Osteocyte (in vitro differentiated cells): ENCODE measurements at regions not wholly inside any gene's neighbourhood (a gene's known extent, or its start where the extent isn't known, plus 50 kb on each side); places are given as distances from the start of the nearest gene placed in this dataset.

Source experiments
- DNase-seq: peaks from one replicate; pipeline ENCODE4 v3.0.0; 2021; ENCODE audit warnings: mixed read lengths; ENCODE audit not compliant: unreplicated experiment; ENCODE audit errors: extremely low spot score
- H3K27ac Mint-ChIP-seq: one replicate; pipeline ENCODE4 v1.8.0; 2021; ENCODE audit warnings: mild to moderate bottlenecking, mixed read lengths; ENCODE audit not compliant: unreplicated experiment
- H3K27me3 Mint-ChIP-seq: one replicate; pipeline ENCODE4 v1.8.0; 2021; ENCODE audit warnings: mixed read lengths; ENCODE audit not compliant: unreplicated experiment
- H3K36me3 Mint-ChIP-seq: one replicate; pipeline ENCODE4 v1.8.0; 2021; ENCODE audit warnings: mixed read lengths; ENCODE audit not compliant: unreplicated experiment
- H3K4me1 Mint-ChIP-seq: one replicate; pipeline ENCODE4 v1.8.0; 2021; ENCODE audit warnings: mixed read lengths; ENCODE audit not compliant: unreplicated experiment
- H3K4me3 Mint-ChIP-seq: one replicate; pipeline ENCODE4 v1.8.0; 2021; ENCODE audit warnings: mild to moderate bottlenecking, moderate library complexity, mixed read lengths; ENCODE audit not compliant: unreplicated experiment
- H3K9me3 Mint-ChIP-seq: one replicate; pipeline ENCODE4 v1.8.0; 2021; ENCODE audit warnings: mixed read lengths; ENCODE audit not compliant: unreplicated experiment
- CTCF ChIP-seq: fragments of 200-600 bp; sonication (generic); IDR thresholded peaks from 2 replicates; pipeline ENCODE4 v1.5.0; 2021; ENCODE audit warnings: antibody characterized with exemption, mild to moderate bottlenecking, moderate library complexity

GRCh38 chr6:81984599-81984998 is 232.1 kb upstream of the TENT5A start:
- Mint-ChIP-seq H3K36me3 (peaks cover 11% of the 10 kb centered on the region), H3K27ac (no peak overlapping the region), H3K4me3 (no peak overlapping the region), H3K9me3 (peaks cover 17% of the 10 kb centered on the region), H3K27me3 (no peaks in the 10 kb centered on the region), H3K4me1 (peaks cover 32% of the 10 kb centered on the region)
- DNase-seq, result no peak
- TF ChIP-seq CTCF, result no peak

GRCh38 chr6:81981812-81982211 is 229.3 kb upstream of the TENT5A start:
- peak overlapping the region; percentile 51 for H3K27ac Mint-ChIP-seq
- H3K4me3 Mint-ChIP-seq, result no peak overlapping the region
- H3K27me3 Mint-ChIP-seq, result no peaks in the 10 kb centered on the region
- peaks cover 15% of the 10 kb centered on the region for H3K36me3 Mint-ChIP-seq
- TF ChIP-seq CTCF, result no peak
- H3K9me3 Mint-ChIP-seq, result peaks cover 26% of the 10 kb centered on the region
- H3K4me1 Mint-ChIP-seq, result peaks cover 32% of the 10 kb centered on the region
- no peak for DNase-seq

GRCh38 chr6:81979767-81980166 is 227.3 kb upstream of the TENT5A start:
- no peak for TF ChIP-seq CTCF
- no peaks in the 10 kb centered on the region for H3K27me3 Mint-ChIP-seq
- H3K9me3 Mint-ChIP-seq, result peaks cover 43% of the 10 kb centered on the region
- H3K4me3 Mint-ChIP-seq, result no peak overlapping the region
- peaks cover 21% of the 10 kb centered on the region for H3K4me1 Mint-ChIP-seq
- H3K36me3 Mint-ChIP-seq, result peaks cover 15% of the 10 kb centered on the region
- H3K27ac Mint-ChIP-seq, result no peak overlapping the region
- no peak for DNase-seq

- no peaks in the 10 kb centered on the region for H3K27me3 Mint-ChIP-seq
- DNase-seq, result no peak
- H3K36me3 Mint-ChIP-seq, result peaks cover 15% of the 10 kb centered on the region
- H3K9me3 Mint-ChIP-seq, result peaks cover 47% of the 10 kb centered on the region
- peaks cover 18% of the 10 kb centered on the region for H3K4me1 Mint-ChIP-seq
- H3K4me3 Mint-ChIP-seq, result no peak overlapping the region
- no peak overlapping the region for H3K27ac Mint-ChIP-seq
- no peak for TF ChIP-seq CTCF
Measured at GRCh38 chr6:81979329-81979728, 226.8 kb upstream of the TENT5A start.

- DNase-seq, result no peak
- Mint-ChIP-seq H3K9me3 (peaks cover 54% of the 10 kb centered on the region), H3K4me1 (peaks cover 18% of the 10 kb centered on the region), H3K36me3 (peaks cover 15% of the 10 kb centered on the region), H3K27me3 (no peaks in the 10 kb centered on the region), H3K27ac (no peak overlapping the region), H3K4me3 (no peak overlapping the region)
- no peak for TF ChIP-seq CTCF
Measured at GRCh38 chr6:81978230-81978629, 225.7 kb upstream of the TENT5A start.
